HepG2 (cell line): ENCODE measurements at regions not wholly inside any gene's neighbourhood (a gene's known extent, or its start where the extent isn't known, plus 50 kb on each side); places are given as distances from the start of the nearest gene placed in this dataset.
A peak's percentile ranks its signal among the peaks of the same experiment; 100 is the strongest.

Experiments used
- GATAD2A ChIP-seq: IDR thresholded peaks from 2 replicates; pipeline ENCODE4 v1.6.1; 2016
- KLF13 ChIP-seq: sonication (generic); formaldehyde crosslinking; IDR thresholded peaks from 2 replicates; pipeline ENCODE4 v1.4.0; 2020; ENCODE audit warnings: mild to moderate bottlenecking, missing genetic modification reagents
- POGZ ChIP-seq: sonication (generic); formaldehyde crosslinking; IDR thresholded peaks from 2 replicates; pipeline ENCODE4 v1.4.0; 2020; ENCODE audit warnings: mild to moderate bottlenecking, missing genetic modification reagents
- RORA ChIP-seq: sonication (generic); formaldehyde crosslinking; IDR thresholded peaks from 2 replicates; pipeline ENCODE4 v1.5.0; 2020; ENCODE audit warnings: mild to moderate bottlenecking, missing genetic modification reagents, moderate library complexity
- TCF7L2 ChIP-seq: IDR thresholded peaks from 2 replicates; pipeline ENCODE4 v1.6.1; 2011; ENCODE audit warnings: mild to moderate bottlenecking, low read depth, low read length, moderate library complexity
- ZBTB38 ChIP-seq: sonication (generic); formaldehyde crosslinking; IDR thresholded peaks from 2 replicates; pipeline ENCODE4 v1.5.1; 2020; ENCODE audit warnings: mild to moderate bottlenecking, missing genetic modification reagents
- ZFP82 ChIP-seq: sonication (generic); formaldehyde crosslinking; IDR thresholded peaks from 2 replicates; pipeline ENCODE4 v1.5.1; 2020; ENCODE audit warnings: mild to moderate bottlenecking, missing genetic modification reagents, borderline replicate concordance
- ZKSCAN1 ChIP-seq: fragments of 150-350 bp; IDR thresholded peaks from 2 replicates; pipeline ENCODE4 v1.6.1; 2014; ENCODE audit warnings: low read length
- ZMAT3 ChIP-seq: sonication (generic); formaldehyde crosslinking; conservative IDR thresholded peaks from 2 replicates; pipeline ENCODE4 v1.7.0; 2021; ENCODE audit warnings: missing genetic modification reagents
- ZNF121 ChIP-seq: sonication (generic); formaldehyde crosslinking; IDR thresholded peaks from 2 replicates; pipeline ENCODE4 v1.5.0; 2020; ENCODE audit warnings: mild to moderate bottlenecking, missing genetic modification reagents
- ZNF629 ChIP-seq: sonication (generic); formaldehyde crosslinking; conservative IDR thresholded peaks from 2 replicates; pipeline ENCODE4 v1.5.0; 2020; ENCODE audit warnings: missing genetic modification reagents
- ZNF75D ChIP-seq: sonication (generic); formaldehyde crosslinking; IDR thresholded peaks from 2 replicates; pipeline ENCODE4 v1.8.1; 2023; ENCODE audit warnings: missing genetic modification reagents, mild to moderate bottlenecking, borderline replicate concordance
- TF ChIP-seq, protein P1 (sequence below): sonication (generic); formaldehyde crosslinking; IDR thresholded peaks from 2 replicates; pipeline ENCODE4 v1.5.0; 2020; ENCODE audit warnings: mild to moderate bottlenecking, missing genetic modification reagents, borderline replicate concordance
- TF ChIP-seq, protein P2 (sequence below): sonication (generic); formaldehyde crosslinking; conservative IDR thresholded peaks from 2 replicates; pipeline ENCODE4 v1.8.1; 2023; ENCODE audit warnings: missing genetic modification reagents
- TF ChIP-seq, protein P3 (sequence below): sonication (generic); formaldehyde crosslinking; IDR thresholded peaks from 2 replicates; pipeline ENCODE4 v1.4.0; 2020; ENCODE audit warnings: low read depth, missing genetic modification reagents

DNA sequence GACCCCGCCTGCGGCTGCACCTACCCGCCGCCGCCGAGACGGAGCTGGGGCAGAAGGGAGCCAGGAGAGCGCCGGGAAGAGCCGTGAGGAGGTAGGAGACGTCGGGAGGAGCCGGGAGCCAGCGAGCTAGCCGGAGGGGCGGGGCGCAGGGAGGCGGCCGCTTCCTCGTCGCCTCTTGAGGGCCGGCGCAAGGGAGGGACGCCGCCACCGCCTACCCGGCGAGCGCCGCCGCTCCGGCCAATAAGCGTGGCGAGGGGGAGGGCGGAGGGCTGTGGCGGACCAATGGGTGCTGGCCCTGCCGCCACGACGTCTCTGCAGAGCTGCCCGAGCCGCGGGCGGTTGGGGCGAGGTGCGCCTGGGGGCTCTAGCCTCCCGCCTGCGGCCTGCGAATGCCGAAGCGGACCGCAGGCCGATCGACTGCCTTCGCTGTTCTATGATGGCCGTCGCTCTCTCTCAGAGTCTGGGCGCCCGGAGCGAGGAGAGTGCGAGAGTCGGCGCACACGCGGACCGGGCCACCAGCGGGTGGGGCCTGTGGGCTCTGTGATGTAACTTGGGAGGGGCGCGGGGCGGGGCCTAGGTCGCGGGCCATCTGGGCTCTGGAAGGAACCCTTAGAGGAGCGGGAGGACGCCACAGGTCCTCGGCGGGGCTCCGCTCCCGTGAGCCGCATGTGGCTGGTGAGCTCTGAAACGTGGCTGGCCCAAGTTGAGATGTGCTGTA is 72.7 kb upstream of the MAP4 start (continued):
- no peak for TF ChIP-seq TCF7L2
- TF ChIP-seq, protein P1, sequence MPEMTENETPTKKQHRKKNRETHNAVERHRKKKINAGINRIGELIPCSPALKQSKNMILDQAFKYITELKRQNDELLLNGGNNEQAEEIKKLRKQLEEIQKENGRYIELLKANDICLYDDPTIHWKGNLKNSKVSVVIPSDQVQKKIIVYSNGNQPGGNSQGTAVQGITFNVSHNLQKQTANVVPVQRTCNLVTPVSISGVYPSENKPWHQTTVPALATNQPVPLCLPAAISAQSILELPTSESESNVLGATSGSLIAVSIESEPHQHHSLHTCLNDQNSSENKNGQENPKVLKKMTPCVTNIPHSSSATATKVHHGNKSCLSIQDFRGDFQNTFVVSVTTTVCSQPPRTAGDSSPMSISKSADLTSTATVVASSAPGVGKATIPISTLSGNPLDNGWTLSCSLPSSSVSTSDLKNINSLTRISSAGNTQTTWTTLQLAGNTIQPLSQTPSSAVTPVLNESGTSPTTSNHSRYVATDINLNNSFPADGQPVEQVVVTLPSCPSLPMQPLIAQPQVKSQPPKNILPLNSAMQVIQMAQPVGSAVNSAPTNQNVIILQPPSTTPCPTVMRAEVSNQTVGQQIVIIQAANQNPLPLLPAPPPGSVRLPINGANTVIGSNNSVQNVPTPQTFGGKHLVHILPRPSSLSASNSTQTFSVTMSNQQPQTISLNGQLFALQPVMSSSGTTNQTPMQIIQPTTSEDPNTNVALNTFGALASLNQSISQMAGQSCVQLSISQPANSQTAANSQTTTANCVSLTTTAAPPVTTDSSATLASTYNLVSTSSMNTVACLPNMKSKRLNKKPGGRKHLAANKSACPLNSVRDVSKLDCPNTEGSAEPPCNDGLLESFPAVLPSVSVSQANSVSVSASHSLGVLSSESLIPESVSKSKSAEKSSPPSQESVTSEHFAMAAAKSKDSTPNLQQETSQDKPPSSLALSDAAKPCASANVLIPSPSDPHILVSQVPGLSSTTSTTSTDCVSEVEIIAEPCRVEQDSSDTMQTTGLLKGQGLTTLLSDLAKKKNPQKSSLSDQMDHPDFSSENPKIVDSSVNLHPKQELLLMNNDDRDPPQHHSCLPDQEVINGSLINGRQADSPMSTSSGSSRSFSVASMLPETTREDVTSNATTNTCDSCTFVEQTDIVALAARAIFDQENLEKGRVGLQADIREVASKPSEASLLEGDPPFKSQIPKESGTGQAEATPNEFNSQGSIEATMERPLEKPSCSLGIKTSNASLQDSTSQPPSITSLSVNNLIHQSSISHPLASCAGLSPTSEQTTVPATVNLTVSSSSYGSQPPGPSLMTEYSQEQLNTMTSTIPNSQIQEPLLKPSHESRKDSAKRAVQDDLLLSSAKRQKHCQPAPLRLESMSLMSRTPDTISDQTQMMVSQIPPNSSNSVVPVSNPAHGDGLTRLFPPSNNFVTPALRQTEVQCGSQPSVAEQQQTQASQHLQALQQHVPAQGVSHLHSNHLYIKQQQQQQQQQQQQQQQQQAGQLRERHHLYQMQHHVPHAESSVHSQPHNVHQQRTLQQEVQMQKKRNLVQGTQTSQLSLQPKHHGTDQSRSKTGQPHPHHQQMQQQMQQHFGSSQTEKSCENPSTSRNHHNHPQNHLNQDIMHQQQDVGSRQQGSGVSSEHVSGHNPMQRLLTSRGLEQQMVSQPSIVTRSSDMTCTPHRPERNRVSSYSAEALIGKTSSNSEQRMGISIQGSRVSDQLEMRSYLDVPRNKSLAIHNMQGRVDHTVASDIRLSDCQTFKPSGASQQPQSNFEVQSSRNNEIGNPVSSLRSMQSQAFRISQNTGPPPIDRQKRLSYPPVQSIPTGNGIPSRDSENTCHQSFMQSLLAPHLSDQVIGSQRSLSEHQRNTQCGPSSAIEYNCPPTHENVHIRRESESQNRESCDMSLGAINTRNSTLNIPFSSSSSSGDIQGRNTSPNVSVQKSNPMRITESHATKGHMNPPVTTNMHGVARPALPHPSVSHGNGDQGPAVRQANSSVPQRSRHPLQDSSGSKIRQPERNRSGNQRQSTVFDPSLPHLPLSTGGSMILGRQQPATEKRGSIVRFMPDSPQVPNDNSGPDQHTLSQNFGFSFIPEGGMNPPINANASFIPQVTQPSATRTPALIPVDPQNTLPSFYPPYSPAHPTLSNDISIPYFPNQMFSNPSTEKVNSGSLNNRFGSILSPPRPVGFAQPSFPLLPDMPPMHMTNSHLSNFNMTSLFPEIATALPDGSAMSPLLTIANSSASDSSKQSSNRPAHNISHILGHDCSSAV (CRISPR knock-in tag) = no peak
- TF ChIP-seq, protein P2, sequence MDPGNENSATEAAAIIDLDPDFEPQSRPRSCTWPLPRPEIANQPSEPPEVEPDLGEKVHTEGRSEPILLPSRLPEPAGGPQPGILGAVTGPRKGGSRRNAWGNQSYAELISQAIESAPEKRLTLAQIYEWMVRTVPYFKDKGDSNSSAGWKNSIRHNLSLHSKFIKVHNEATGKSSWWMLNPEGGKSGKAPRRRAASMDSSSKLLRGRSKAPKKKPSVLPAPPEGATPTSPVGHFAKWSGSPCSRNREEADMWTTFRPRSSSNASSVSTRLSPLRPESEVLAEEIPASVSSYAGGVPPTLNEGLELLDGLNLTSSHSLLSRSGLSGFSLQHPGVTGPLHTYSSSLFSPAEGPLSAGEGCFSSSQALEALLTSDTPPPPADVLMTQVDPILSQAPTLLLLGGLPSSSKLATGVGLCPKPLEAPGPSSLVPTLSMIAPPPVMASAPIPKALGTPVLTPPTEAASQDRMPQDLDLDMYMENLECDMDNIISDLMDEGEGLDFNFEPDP (CRISPR knock-in tag) = no peak
- peak; percentile 43 for TF ChIP-seq GATAD2A (CRISPR knock-in tag)
- no peak for TF ChIP-seq RORA (CRISPR knock-in tag)
- 0 out of 2 replicates have a peak, but pooled peaks have one; percentile 37 for TF ChIP-seq ZFP82 (CRISPR knock-in tag)
- no peak; the same call in none of the 2 replicates for TF ChIP-seq ZNF629 (CRISPR knock-in tag)
- peak; percentile 68; the same call in 1 of the 2 replicates for TF ChIP-seq KLF13
- 0 out of 2 replicates have a peak, but pooled peaks have one; percentile 22 for TF ChIP-seq ZNF121
- TF ChIP-seq ZKSCAN1 = no peak
- TF ChIP-seq, protein P3, sequence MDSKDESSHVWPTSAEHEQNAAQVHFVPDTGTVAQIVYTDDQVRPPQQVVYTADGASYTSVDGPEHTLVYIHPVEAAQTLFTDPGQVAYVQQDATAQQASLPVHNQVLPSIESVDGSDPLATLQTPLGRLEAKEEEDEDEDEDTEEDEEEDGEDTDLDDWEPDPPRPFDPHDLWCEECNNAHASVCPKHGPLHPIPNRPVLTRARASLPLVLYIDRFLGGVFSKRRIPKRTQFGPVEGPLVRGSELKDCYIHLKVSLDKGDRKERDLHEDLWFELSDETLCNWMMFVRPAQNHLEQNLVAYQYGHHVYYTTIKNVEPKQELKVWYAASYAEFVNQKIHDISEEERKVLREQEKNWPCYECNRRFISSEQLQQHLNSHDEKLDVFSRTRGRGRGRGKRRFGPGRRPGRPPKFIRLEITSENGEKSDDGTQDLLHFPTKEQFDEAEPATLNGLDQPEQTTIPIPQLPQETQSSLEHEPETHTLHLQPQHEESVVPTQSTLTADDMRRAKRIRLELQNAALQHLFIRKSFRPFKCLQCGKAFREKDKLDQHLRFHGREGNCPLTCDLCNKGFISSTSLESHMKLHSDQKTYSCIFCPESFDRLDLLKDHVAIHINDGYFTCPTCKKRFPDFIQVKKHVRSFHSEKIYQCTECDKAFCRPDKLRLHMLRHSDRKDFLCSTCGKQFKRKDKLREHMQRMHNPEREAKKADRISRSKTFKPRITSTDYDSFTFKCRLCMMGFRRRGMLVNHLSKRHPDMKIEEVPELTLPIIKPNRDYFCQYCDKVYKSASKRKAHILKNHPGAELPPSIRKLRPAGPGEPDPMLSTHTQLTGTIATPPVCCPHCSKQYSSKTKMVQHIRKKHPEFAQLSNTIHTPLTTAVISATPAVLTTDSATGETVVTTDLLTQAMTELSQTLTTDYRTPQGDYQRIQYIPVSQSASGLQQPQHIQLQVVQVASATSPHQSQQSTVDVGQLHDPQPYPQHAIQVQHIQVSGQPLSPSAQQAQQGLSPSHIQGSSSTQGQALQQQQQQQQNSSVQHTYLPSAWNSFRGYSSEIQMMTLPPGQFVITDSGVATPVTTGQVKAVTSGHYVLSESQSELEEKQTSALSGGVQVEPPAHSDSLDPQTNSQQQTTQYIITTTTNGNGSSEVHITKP (CRISPR knock-in tag) = 0 out of 2 replicates have a peak, but pooled peaks have one; percentile 41
- no peak; the same call in 1 of the 2 replicates for TF ChIP-seq ZMAT3 (CRISPR knock-in tag)
- peak; percentile 48; the same call in 1 of the 2 replicates for TF ChIP-seq ZBTB38
- peak; percentile 71 for TF ChIP-seq POGZ (CRISPR knock-in tag)
- TF ChIP-seq ZNF75D (CRISPR knock-in tag) = no peak
